ENCODE measurements at regions not wholly inside any gene's neighbourhood (a gene's known extent, or its start where the extent isn't known, plus 50 kb on each side); places are given as distances from the start of the nearest gene placed in this dataset.
"Not testable (repeated sequence)": the region's sequence is repeated elsewhere in the genome, so short reads cannot be mapped to it uniquely, and the experiment has no call there.

GRCh38 chr1:120664376-120665249 lies 59.1 kb upstream of the NBPF26 start:
- not testable (repeated sequence) for DNase-seq (ENCODE audit: low read depth)

GRCh38 chr1:120665250-120665577 lies 58.5 kb upstream of the NBPF26 start:
- not testable (repeated sequence) for DNase-seq (ENCODE audit: low read depth)

DNA sequence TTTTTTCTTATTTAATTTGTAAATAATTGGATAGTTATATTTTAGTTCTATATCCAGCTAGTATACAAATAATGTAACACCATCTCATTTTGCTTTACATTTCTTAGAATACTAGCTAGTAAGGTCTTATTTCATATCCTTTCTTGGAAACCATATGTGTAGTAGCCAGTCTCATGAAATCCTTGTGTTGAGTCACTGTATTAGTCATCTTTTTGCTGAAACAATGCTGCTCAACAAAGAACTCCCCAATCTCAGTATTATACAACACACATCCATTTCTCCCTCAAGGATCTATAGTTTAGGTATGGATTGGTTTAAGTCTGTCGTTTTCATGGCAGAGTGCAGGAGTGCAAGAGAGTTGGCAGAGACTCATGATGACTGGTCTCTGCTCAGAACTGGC lies 55.6 kb upstream of the NBPF26 start:
- not testable (repeated sequence) for DNase-seq (ENCODE audit: low read depth)

Measured in stimulated activated CD8-positive, alpha-beta memory T cell treated with anti-CD3 and anti-CD28 coated beads, Interleukin-12 subunit alpha, Interleukin-12 subunit beta, amount 100 ng/mL, for 1 hour (primary cell).